HG03565 (cell line): ENCODE measurements at regions not wholly inside any gene's neighbourhood (a gene's known extent, or its start where the extent isn't known, plus 50 kb on each side); places are given as distances from the start of the nearest gene placed in this dataset.
"Not testable (repeated sequence)": the region's sequence is repeated elsewhere in the genome, so short reads cannot be mapped to it uniquely, and the experiment has no call there.

Experiments used
- ATAC-seq: cut with Tn5 transposase; IDR thresholded peaks from one replicate; pipeline ENCODE4 v1.9.1; 2021; ENCODE audit warnings: mild to moderate bottlenecking, moderate library complexity; ENCODE audit not compliant: unreplicated experiment

GRCh38 chr12:25424211-25424731 is 128.8 kb downstream of the LMNTD1 start:
- ATAC-seq, result no peak

GRCh38 chr12:25423355-25424050 is 129.6 kb downstream of the LMNTD1 start:
- ATAC-seq, result no peak

- no peak for ATAC-seq
These were observed 130.8 kb downstream of the LMNTD1 start for GRCh38 chr12:25422241-25422640.

GRCh38 chr12:25421651-25422167 is 131.4 kb downstream of the LMNTD1 start:
- ATAC-seq, result no peak

- no peak for ATAC-seq
These were observed 133.0 kb downstream of the LMNTD1 start for GRCh38 chr12:25420116-25420515.

GRCh38 chr12:25419595-25419994 is 133.5 kb downstream of the LMNTD1 start:
- no peak for ATAC-seq

- ATAC-seq, result no peak
These were observed 136.0 kb downstream of the LMNTD1 start for GRCh38 chr12:25417071-25417470.

- no peak for ATAC-seq
These were observed 136.6 kb downstream of the LMNTD1 start for GRCh38 chr12:25416516-25416915.

GRCh38 chr12:25415004-25415403 is 138.1 kb downstream of the LMNTD1 start:
- no peak for ATAC-seq

GRCh38 chr12:25412735-25413134 is 140.3 kb downstream of the LMNTD1 start:
- no peak for ATAC-seq

GRCh38 chr12:25404955-25405354 is 148.1 kb downstream of the LMNTD1 start:
- ATAC-seq, result no peak

GRCh38 chr12:25401547-25402345 is 151.0 kb upstream of the KRAS start:
- no peak for ATAC-seq

GRCh38 chr12:25397001-25397400 is 146.3 kb upstream of the KRAS start:
- ATAC-seq, result no peak

GRCh38 chr12:25395227-25395626 is 144.5 kb upstream of the KRAS start:
- ATAC-seq, result no peak

GRCh38 chr12:25394775-25395174 is 144.0 kb upstream of the KRAS start:
- not testable (repeated sequence) for ATAC-seq

- ATAC-seq, result no peak
These were observed 143.3 kb upstream of the KRAS start for GRCh38 chr12:25394025-25394424.

GRCh38 chr12:25391346-25391745 is 140.6 kb upstream of the KRAS start:
- ATAC-seq, result not testable (repeated sequence)

- ATAC-seq, result no peak
These were observed 137.5 kb upstream of the KRAS start for GRCh38 chr12:25388183-25388582.

GRCh38 chr12:25387732-25388050 is 137.0 kb upstream of the KRAS start:
- ATAC-seq, result no peak

- no peak for ATAC-seq
These were observed 136.4 kb upstream of the KRAS start for GRCh38 chr12:25386831-25387731.

GRCh38 chr12:25384893-25385248 is 134.1 kb upstream of the KRAS start:
- ATAC-seq, result no peak
